Vagina (tissue), 2 donors: ENCODE measurements at regions not wholly inside any gene's neighbourhood (a gene's known extent, or its start where the extent isn't known, plus 50 kb on each side); places are given as distances from the start of the nearest gene placed in this dataset.

ENCODE experiments used
- CTCF ChIP-seq, 3 experiments: fragments of 450-650 bp in 2 of 3; fragments of 200-600 bp in 1 of 3; sonication (generic) in 1 of 3; IDR thresholded peaks; one replicate each; pipeline ENCODE4 v1.5.1; 2017 to 2019; ENCODE audit warnings: antibody characterized with exemption in 3 of 3, mild to moderate bottlenecking in 2 of 3, moderate library complexity in 2 of 3
- POLR2A ChIP-seq, 2 donors: fragments of 450-650 bp; IDR thresholded peaks; one replicate each; pipeline ENCODE4 v1.6.1; 2017; ENCODE audit warnings: antibody characterized with exemption in 2 of 2, mild to moderate bottlenecking in 2 of 2, moderate library complexity in 2 of 2
- POLR2AphosphoS5 ChIP-seq, 2 donors: sonication (generic); formaldehyde crosslinking; IDR thresholded peaks; one replicate each; pipeline ENCODE4 v1.9.0; 2017; ENCODE audit warnings: antibody characterized with exemption in 2 of 2, mild to moderate bottlenecking in 2 of 2, low read depth in 1 of 2; ENCODE audit not compliant: insufficient read depth in 1 of 2

DNA sequence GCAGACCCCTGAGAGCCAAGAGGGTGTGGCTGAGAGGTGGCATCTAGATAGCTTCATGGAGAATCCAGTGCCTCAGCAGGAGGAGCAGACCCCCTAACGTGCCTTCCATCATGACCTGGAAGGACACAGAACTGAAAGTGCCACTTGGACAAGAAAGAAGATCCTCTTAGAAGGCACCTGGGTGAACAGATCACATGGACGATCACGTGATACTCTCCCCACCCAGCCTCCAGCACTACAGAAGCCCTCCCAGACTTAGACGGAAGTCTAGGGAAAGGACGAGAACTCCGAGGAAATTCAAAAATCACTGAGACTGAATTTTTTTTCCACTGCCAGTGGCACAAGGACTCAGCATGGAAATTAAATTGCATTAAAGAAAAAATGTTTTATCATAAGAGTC lies 113.4 kb downstream of the MRM1 start:
- TF ChIP-seq CTCF (IDR thresholded peaks at IDR 0.05) (no peak), POLR2AphosphoS5 (IDR thresholded peaks at IDR 0.05; ENCODE audit: insufficient read depth in 1 of 2, low read depth in 1 of 2) (no peak), POLR2A (IDR thresholded peaks at IDR 0.05) (no peak)
